LNCAP (cell line): ENCODE measurements at regions not wholly inside any gene's neighbourhood (a gene's known extent, or its start where the extent isn't known, plus 50 kb on each side); places are given as distances from the start of the nearest gene placed in this dataset.

ENCODE experiments used
- TF ChIP-seq, protein P1 (sequence below): fragments of 450-650 bp; IDR thresholded peaks from 2 replicates; pipeline ENCODE4 v1.5.1; 2017; ENCODE audit warnings: mild to moderate bottlenecking

DNA sequence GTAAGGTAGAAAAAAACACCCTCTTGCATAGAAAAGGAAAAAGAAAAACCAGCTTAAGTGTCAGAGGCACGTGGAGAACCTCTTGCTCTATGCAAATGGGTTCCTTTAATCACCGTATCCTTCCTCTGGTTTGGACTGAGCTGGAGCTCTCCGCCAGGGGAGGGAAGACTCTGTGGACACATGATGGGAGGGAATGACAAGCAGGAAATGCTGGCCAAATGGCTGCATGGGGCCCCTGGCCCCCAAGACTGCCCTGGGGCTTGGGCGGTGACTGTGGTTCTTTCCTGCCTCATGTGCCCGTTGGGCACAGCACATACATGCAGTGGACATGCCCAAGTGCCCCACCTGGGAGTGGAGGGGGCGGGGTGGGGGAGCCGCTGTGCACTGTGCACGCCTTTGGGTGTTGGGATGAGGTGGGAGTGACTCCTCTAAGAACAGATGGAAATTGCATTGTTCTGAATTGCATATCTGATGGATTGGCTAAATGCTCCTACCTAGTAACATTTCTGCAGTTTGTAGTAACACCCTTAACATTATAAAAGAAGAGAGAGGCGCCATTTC is 166.4 kb upstream of the AVPR1A start:
- TF ChIP-seq, protein P1, sequence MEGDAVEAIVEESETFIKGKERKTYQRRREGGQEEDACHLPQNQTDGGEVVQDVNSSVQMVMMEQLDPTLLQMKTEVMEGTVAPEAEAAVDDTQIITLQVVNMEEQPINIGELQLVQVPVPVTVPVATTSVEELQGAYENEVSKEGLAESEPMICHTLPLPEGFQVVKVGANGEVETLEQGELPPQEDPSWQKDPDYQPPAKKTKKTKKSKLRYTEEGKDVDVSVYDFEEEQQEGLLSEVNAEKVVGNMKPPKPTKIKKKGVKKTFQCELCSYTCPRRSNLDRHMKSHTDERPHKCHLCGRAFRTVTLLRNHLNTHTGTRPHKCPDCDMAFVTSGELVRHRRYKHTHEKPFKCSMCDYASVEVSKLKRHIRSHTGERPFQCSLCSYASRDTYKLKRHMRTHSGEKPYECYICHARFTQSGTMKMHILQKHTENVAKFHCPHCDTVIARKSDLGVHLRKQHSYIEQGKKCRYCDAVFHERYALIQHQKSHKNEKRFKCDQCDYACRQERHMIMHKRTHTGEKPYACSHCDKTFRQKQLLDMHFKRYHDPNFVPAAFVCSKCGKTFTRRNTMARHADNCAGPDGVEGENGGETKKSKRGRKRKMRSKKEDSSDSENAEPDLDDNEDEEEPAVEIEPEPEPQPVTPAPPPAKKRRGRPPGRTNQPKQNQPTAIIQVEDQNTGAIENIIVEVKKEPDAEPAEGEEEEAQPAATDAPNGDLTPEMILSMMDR = no peak

DNA sequence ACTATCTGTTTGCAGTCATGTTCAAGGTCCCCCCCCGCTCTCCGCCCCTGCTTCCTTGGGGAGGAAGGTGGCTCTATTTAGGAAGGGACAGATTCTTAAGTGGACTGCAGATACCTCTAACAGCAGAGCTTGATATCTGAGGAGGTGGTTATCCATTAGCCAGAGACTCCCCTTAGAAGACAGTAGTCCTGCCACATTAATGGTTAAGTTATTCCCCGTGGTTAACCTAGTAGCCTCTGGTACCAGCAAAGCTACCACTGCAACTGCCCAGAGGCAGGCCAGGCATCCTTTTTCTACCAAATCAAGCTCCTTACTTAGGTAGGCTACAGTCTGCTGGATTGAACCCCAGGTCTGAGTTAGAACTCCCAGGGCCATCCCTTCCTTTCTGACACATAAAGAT is 162.1 kb upstream of the AVPR1A start:
- TF ChIP-seq, protein P1 = no peak

DNA sequence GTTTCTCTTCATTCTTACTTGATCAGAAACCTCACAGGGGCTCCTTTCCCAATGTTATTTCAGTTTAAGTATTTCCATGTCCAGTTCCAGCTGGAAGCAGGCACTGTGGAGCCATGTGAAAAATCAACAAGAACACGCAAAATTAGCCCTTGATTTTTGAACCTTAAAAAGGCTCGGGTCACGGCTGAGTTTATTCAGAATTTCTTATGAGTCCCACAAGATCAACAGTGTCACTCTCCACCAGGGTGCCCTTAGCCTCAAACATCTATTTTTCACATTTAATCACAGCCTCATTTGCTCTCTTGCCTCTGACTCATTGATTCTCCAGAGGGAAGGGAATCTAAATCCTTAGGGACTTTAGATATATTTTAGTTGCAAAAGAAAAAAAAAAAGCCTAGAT is 157.7 kb upstream of the AVPR1A start:
- TF ChIP-seq, protein P1 = no peak

DNA sequence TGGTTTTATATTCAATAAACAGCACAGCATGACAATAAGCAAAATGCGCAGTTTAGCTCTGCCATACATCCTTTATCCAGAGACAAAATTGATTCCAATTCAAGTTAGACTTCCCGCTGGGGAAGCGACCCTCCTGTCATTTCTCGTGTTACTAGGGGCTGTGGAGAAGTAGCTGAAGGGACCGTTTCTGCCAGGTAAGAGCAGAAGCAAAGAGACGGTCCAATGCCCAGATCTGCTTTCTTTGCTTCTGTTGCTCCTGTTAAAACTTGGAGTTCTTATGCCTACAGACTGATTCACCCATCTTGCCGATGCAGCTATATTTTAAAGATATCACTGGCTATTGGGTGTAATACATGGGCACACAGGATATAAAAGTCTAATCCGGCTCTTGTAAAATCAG is 156.8 kb upstream of the AVPR1A start:
- TF ChIP-seq, protein P1 = no peak

DNA sequence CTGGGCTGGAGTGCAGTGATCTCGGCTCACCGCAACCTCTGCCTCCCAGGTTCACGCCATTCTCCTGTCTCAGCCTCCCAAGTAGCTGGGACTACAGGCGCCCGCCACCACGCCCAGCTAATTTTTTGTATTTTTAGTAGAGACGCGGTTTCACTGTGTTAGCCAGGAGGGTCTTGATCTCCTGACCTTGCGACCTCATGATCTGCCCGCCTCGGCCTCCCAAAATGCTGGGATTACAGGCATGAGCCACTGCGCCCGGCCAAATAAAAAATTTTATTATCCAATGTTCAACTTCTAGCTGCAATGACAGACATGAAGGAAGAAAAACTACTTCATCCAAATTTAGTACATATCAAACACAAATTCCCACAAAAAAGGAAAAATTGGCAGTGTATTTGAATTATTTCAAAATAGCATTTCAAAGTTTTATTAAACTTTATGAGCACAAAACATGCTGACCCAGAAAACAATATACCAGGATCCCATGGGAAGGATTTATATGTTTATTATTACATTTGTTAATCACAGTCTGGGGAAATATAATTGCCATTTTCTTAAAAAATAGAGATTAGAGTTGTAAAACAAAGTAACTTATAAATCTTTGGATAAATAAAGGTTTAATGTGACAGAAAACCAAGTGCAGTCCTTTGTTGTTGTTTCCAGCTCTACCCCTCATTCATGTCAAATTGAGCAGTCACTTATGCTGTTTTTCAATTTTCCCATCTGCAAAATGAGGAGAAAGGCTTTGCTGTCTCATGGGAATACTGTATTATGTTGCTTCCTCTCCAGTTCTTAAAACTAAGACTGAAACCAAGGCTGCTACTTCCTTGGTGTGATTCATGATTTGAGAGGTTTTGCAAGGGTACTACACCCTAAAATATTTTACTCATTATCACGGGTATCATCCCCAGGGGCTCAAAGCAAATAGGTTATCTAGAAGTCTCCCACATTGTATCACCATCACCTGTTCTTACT is 155.2 kb upstream of the AVPR1A start:
- TF ChIP-seq, protein P1 = no peak

DNA sequence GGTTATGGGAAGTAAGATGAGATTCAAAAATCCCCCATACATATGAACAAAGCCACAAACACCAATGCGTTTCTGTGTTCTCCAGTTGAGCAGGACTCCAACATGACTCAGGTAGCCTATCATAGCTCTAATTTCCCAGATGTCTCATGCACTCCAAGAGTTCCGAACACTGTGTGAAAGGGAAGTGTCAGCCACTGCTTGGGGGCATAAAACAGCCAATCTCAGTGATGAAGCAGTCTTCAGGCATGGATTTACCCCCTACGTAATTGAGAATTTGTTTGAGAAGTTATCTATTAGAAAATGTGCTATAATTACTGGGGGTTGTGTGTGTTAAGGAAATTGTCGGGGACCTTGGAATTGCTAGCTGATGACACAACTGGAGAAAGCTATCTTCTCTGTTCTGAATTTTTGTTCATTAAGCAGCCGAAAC is 153.9 kb upstream of the AVPR1A start:
- TF ChIP-seq, protein P1 = no peak

DNA sequence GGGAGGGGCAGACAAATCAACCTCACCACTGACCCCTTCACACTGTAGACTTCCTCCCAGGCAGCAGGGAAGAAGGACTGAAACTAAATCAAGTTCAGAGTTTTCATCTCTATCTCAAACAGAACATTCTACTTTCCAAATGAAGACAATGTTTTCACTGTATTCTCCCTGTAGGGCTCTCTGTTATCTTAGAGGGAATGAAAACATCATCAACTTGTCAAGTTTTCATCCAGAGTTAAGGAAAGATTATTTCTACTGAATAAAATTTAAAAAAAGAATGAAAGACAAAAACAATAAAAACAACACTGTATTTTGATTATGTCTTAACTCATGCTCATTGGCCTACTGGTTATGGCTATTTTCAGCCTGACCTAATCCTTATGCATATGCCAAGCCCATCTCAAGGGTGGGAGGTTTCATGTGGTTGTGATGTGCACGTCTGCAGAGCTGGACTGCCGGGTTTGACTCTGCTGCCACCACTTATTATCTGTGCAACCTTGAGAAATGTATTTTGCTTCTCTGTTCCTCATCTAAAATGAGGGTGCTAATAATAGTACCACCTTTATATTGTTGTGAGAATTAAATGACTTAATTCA is 152.0 kb upstream of the AVPR1A start:
- TF ChIP-seq, protein P1 = no peak
